Esophagus squamous epithelium (tissue), 5 donors: ENCODE measurements at regions not wholly inside any gene's neighbourhood (a gene's known extent, or its start where the extent isn't known, plus 50 kb on each side); places are given as distances from the start of the nearest gene placed in this dataset.

ENCODE experiments used
- DNase-seq: peaks from one replicate; lab custom pipeline; 2025; lab: John Stamatoyannopoulos, UW
- H3K27ac ChIP-seq, 4 donors: fragments of 200-600 bp; sonication (generic); one replicate each; pipeline ENCODE4 v1.5.1; 2016 to 2019; ENCODE audit warnings: mild to moderate bottlenecking in 1 of 4
- H3K27me3 ChIP-seq, 4 donors: fragments of 200-600 bp; sonication (generic); 1 replicate in 3 of 4; 2 replicates in 1 of 4; pipeline versions ENCODE4 v1.5.1 to v1.6.0; 2017 to 2021; ENCODE audit warnings: antibody characterized with exemption in 1 of 4
- H3K36me3 ChIP-seq, 3 donors: fragments of 200-600 bp; sonication (generic); one replicate each; pipeline ENCODE4 v1.5.1; 2016 to 2019
- H3K4me1 ChIP-seq, 3 donors: fragments of 200-600 bp; sonication (generic); one replicate each; pipeline ENCODE4 v1.5.1; 2017 to 2019
- H3K4me3 ChIP-seq, 4 donors: fragments of 200-600 bp; sonication (generic); 1 replicate in 3 of 4; 2 replicates in 1 of 4; pipeline ENCODE4 v1.5.1; 2016 to 2019; ENCODE audit warnings: mild to moderate bottlenecking in 2 of 4, moderate library complexity in 1 of 4
- H3K9me3 ChIP-seq, 3 donors: fragments of 200-600 bp; sonication (generic); one replicate each; pipeline ENCODE4 v1.5.1; 2016 to 2019
- POLR2A ChIP-seq, 4 donors: fragments of 450-650 bp; IDR thresholded peaks; one replicate each; pipeline ENCODE4 v1.6.1; 2017; ENCODE audit warnings: antibody characterized with exemption in 4 of 4, mild to moderate bottlenecking in 4 of 4, moderate library complexity in 3 of 4
- WGBS, 2 donors: methylation state at CpG; one replicate each; pipeline ENCODE4 v1.1.5; 2018; 5-methylcytosine and 5-hydroxymethylcytosine counted together
- intact Hi-C: fragments of 100-400 bp; cut with DNase I; formaldehyde crosslinking; loops from one replicate; pipeline ENCODE4 v1.15.0; 2022
- TF ChIP-seq, protein P1 (sequence below), 6 experiments: fragments of 450-650 bp in 4 of 6; fragments of 200-600 bp in 2 of 6; sonication (generic) in 2 of 6; IDR thresholded peaks; one replicate each; pipeline ENCODE4 v1.5.1; 2016 to 2019; ENCODE audit warnings: antibody characterized with exemption in 6 of 6, mild to moderate bottlenecking in 4 of 6, moderate library complexity in 4 of 6
- donor health status: DM: yes; HTN: yes; CAD: no.

DNA sequence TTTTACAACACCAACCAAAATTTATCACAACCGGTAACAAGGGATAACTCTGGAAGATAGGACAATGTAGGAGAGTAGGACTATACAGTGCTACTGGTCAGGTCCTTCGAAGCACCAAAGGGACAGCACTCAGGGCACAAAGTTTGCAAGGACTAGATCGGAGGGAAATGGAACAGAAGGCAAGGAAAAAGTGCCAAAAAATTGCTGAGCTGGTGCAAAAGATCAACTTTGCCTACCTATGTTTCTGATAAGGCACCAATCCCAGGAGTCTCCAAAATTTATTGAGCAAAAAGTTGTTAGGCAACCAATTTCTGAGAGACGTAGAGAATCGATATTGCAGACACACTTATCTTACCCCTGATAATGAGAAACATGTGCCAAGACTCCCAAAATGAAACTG is 160.0 kb upstream of the PLEKHA5 start:
- WGBS, 2 donors, result 85 to 87% methylated on average over 5 of the region's 5 CpGs
- Histone ChIP-seq H3K27me3 (no peaks in the 10 kb centered on the region), H3K9me3 (no peaks in the 10 kb centered on the region), H3K36me3 (no peaks in the 10 kb centered on the region), H3K4me1 (no peaks in the 10 kb centered on the region), H3K4me3 (no peak overlapping the region), H3K27ac (no peak overlapping the region)
- TF ChIP-seq POLR2A (IDR thresholded peaks at IDR 0.05), result no peak
- TF ChIP-seq, protein P1, sequence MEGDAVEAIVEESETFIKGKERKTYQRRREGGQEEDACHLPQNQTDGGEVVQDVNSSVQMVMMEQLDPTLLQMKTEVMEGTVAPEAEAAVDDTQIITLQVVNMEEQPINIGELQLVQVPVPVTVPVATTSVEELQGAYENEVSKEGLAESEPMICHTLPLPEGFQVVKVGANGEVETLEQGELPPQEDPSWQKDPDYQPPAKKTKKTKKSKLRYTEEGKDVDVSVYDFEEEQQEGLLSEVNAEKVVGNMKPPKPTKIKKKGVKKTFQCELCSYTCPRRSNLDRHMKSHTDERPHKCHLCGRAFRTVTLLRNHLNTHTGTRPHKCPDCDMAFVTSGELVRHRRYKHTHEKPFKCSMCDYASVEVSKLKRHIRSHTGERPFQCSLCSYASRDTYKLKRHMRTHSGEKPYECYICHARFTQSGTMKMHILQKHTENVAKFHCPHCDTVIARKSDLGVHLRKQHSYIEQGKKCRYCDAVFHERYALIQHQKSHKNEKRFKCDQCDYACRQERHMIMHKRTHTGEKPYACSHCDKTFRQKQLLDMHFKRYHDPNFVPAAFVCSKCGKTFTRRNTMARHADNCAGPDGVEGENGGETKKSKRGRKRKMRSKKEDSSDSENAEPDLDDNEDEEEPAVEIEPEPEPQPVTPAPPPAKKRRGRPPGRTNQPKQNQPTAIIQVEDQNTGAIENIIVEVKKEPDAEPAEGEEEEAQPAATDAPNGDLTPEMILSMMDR (IDR thresholded peaks at IDR 0.05), result no peak
- DNase-seq, result no peak
- intact Hi-C loops, result no loop called here

DNA sequence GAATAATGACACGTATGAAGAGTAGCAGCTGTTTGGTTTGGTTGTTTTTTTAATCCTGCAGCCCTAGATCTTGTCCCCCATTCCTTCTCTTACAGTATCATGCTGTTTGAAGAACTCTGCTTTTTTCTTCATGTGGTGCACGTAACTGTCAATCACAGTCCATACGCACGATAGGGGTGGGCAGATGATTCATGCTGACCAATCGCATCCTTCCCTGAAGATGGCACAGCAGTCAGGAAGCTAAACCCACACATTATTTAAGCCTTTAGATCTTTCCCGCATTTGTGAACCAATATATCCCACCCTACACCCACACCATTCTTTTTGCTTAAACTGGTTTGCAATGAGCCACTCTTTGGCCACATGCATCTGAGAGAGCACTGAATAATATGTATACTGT is 158.9 kb upstream of the PLEKHA5 start:
- no peaks in the 10 kb centered on the region for H3K9me3 ChIP-seq
- no peaks in the 10 kb centered on the region for H3K27me3 ChIP-seq
- no peak overlapping the region for H3K27ac ChIP-seq
- no peak for TF ChIP-seq POLR2A (IDR thresholded peaks at IDR 0.05)
- H3K36me3 ChIP-seq, result no peaks in the 10 kb centered on the region
- no peak for DNase-seq
- intact Hi-C loops, result no loop called here
- no peaks in the 10 kb centered on the region for H3K4me1 ChIP-seq
- H3K4me3 ChIP-seq, result no peak overlapping the region
- 81 to 85% methylated on average over 6 of the region's 6 CpGs for WGBS, 2 donors

DNA sequence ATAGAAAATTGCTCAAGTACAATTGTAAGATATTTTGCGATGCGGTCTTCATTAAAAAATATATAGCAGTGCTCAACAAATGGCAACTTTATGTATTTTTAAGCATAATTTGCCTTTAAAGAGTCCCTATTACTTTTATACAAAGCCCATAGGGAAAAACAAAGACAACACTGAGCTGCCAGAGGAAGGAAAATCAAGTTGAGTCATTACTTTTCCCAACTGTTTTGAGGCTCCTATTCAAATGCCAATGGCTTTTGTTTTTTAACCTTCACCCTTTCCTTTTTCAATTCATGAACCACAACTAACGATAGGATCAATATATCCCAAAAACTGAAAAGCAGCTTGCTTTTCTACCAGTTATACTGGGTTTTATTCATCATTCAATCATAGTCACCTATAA is 157.6 kb upstream of the PLEKHA5 start:
- Histone ChIP-seq H3K27me3 (no peaks in the 10 kb centered on the region), H3K27ac (no peak overlapping the region), H3K4me1 (no peaks in the 10 kb centered on the region), H3K4me3 (no peak overlapping the region), H3K9me3 (peaks cover 0 to 3% (median 0%) of the 10 kb centered on the region in 3 donors), H3K36me3 (no peaks in the 10 kb centered on the region)
- intact Hi-C loops, result no loop called here
- TF ChIP-seq, protein P1 (IDR thresholded peaks at IDR 0.05), result no peak
- TF ChIP-seq POLR2A (IDR thresholded peaks at IDR 0.05), result no peak
- no peak for DNase-seq
- 91 to 95% methylated on average over 3 of the region's 3 CpGs for WGBS, 2 donors

DNA sequence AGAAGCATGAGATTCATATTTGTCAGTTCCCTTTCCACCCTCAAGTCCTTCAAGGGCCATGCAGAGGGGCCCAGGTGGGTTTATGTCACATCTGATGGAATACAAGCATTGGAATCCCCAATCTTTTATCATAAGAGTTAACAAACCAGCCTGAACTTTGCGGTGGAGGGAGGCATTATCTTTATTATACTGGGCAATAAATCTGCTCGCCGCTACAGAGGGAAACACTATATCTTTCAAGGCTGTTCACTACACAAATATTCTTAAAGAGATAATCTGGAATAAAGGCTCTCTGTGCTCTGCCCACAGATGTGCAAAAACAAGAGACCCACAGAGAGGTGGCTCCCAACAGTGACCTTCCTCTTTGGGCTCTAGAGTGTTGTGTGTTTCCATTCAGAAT is 153.6 kb upstream of the PLEKHA5 start:
- H3K36me3 ChIP-seq, result no peaks in the 10 kb centered on the region
- intact Hi-C loops, result no loop called here
- WGBS, 2 donors, result 90 to 92% methylated on average over 3 of the region's 3 CpGs
- H3K9me3 ChIP-seq, result peaks cover 0 to 3% (median 0%) of the 10 kb centered on the region in 3 donors
- H3K27ac ChIP-seq, result no peak overlapping the region
- no peak for TF ChIP-seq POLR2A (IDR thresholded peaks at IDR 0.05)
- TF ChIP-seq, protein P1 (IDR thresholded peaks at IDR 0.05), result no peak
- DNase-seq, result no peak
- no peaks in the 10 kb centered on the region for H3K4me1 ChIP-seq
- H3K27me3 ChIP-seq, result no peaks in the 10 kb centered on the region
- H3K4me3 ChIP-seq, result no peak overlapping the region

DNA sequence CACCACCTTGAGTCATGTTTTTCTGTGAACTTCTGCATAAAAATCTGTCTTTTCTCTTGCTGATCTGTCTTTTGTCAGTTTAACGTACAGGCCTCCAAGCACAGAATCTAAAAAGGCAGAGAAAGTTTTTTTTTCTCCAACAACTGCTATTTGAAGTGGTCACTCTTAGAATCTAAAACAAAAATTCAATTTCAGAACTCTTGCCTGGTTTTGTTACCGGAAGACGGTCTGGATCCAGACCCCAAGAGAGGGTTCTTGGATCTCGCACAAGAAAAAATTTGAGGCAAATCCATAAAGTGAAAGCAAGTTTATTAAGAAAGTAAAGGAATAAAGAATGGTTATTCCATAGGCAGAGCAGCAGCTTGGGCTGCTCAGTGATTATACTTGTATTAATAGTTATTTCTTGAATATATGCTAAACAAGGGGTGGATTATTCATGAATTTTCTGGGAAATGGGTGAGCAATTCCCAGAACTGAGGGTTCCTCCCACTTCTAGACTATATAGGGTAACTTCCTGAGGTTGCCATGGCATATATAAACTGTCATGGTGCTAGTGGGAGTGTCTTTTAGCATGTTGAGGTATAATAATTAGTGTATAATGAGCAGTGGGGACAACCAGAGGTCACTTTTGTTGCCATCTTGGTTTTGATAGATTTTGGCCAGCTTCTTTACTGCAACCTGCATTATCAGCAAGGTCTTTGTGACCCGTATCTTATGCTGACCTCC is 150.0 kb upstream of the PLEKHA5 start:
- no peaks in the 10 kb centered on the region for H3K27me3 ChIP-seq
- no peaks in the 10 kb centered on the region for H3K4me1 ChIP-seq
- no peak overlapping the region for H3K4me3 ChIP-seq
- TF ChIP-seq POLR2A (IDR thresholded peaks at IDR 0.05), result no peak
- TF ChIP-seq, protein P1 (IDR thresholded peaks at IDR 0.05), result no peak
- DNase-seq, result no peak
- H3K27ac ChIP-seq, result no peak overlapping the region
- intact Hi-C loops, result no loop called here
- no peaks in the 10 kb centered on the region for H3K36me3 ChIP-seq
- 83 to 84% methylated on average over 5 of the region's 5 CpGs for WGBS, 2 donors
- H3K9me3 ChIP-seq, result peaks cover 0 to 3% (median 0%) of the 10 kb centered on the region in 3 donors
